GM21360 (cell line): ENCODE measurements at regions not wholly inside any gene's neighbourhood (a gene's known extent, or its start where the extent isn't known, plus 50 kb on each side); places are given as distances from the start of the nearest gene placed in this dataset.
A peak's percentile ranks its signal among the peaks of the same experiment; 100 is the strongest.

Source experiments
- ATAC-seq: cut with Tn5 transposase; IDR thresholded peaks from one replicate; pipeline ENCODE4 v1.9.1; 2021; ENCODE audit warnings: mild to moderate bottlenecking, moderate library complexity; ENCODE audit not compliant: unreplicated experiment

DNA sequence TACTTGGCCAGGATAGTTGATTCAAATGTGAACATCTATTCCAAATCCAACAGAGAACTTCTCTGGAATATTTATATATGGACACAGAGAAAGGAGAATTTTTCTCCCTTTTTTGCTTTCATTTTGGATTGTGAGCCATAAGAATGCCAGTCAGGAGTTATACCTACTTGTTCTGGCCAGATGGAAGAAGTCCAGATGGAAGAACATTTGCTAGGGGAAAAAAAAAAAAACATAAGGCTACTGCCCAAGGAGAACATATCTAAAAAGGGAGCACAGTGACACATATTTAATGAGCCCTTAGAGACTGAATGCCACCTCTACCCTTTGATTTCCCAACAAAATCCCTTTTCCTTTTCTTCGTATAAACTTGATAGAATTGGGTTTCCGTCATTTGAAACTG, 61.7 kb upstream of the PPP2R2B start:
- ATAC-seq, result no peak

DNA sequence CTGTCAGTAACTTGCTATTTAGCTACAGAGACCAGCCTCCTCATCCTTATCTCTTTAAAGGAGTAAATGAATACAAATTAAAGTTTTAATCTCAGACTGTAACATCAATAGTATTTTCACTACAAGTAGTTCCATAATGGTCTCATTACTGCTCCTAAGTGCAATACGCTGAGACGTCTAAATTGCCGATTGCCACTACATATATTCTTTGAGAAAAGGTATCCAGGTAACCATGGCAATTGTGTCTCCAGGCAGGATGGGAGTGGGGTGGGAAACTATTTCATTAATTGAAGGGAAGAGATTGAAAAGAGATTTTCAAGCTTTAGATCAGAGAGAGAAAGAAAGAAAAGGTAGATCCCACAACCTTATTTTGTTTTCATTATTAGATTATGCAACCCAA, 65.5 kb upstream of the PPP2R2B start:
- ATAC-seq, result no peak

DNA sequence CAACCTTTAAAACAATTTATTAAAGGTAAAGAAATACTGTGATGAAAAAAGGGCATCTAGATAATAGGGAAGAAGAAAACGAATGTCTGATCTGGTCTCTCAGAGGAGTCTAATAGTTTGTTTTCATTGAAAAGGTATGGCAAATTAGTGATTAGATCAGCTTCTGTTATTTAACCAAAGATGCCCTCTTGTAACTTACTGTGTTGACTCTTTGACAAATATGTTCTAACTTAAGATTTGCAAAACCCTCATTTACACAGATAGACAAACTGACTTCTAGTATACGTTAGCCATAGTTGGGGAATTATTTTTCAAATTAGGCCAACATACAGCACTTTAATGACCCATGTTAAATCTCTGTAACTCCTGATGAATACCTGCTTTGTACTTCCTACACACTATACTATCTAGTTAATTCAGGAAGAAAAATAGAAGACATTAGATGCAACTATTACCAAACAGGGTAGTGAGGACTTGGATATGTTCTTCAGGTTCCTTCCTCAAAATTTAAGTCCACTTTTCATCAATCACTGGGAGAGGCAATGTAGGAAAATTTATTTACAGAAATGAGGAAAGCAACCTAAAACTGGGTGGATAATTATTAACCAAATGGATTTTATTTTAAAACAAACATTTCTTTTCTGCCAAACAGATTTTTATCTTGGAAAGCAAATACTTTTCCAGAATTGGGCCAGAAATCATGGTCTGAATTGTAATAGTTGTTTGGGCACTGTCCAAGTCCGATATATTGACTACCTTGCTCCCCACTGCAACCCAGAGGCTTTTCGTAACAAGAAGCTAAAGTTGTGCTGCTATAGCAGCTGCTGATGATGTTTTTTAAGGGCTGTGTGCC, 66.4 kb upstream of the PPP2R2B start:
- ATAC-seq, result no peak

DNA sequence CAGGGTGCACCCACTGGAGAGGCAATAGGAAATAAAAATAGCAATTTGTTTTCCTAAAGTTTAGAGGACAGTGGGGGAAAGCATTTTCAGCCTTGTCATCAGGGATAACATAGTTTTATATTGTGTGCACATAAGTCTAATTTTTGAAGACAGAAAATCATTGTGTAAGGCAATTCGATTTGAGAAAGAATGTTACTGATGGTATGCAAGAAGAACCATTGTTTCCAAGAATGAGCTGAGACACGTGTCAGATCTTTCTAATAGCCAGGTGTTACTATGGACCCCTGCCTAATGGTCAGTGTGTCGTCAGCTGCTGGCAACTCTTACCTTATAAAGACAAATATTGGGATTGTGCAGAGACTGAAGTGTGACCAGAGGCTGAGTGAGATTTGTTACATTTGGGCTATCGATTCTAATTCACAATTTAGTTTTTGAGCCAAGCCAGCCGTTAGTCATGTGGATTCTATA, 67.1 kb upstream of the PPP2R2B start:
- no peak for ATAC-seq

DNA sequence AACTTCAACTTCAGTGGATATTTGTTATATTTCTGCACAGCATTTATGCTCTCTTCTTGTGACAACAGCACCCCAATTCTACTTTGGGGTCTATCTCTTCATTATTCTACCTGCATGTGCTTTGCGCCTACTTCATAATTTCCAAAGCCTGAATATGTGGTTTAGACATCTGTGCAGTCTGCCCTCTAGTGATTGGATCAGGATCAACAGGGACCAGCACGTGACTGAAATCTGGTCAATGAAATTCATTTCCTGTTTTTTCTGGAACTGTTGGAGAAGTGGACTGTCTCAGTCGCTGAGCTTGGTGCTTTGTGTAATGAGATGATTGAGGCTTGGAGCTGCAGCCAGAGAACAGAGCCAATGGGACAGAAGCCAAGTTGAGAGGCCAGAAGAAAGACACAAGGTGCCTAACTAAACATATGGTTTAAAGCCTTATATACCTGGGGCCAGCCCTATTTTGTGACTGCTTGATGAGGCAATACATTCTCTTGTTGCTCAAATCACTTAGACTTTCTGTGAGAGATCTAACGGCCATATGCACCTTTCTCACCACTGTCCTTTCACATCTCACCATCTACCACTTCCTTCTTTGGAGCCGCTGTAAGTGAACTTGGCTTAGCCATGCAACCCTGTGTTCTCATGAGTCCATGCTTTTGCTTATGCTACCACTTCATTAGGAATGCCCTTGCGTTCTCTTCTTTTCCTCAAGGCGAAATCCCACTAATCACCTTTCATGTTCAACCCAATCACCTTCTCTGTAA, 68.8 kb upstream of the PPP2R2B start:
- no peak for ATAC-seq

DNA sequence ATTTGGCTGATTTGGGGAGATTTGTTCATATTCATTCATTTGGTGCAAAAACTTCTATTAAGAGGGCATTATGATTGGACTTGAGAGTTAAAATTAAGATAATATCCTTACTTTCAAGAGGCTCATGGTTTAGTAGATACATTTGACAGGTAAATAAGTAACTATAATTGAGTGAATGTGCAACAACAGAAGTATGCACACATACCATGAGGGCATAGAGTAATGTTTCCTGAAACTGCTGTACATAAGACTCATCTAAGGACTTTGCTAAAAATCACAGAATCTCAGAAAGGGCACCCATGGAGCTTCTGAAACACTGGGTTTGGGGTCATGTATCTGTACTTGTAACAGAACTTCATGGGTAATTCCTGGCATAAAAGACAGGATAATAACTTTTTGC, 70.1 kb upstream of the PPP2R2B start:
- no peak for ATAC-seq

DNA sequence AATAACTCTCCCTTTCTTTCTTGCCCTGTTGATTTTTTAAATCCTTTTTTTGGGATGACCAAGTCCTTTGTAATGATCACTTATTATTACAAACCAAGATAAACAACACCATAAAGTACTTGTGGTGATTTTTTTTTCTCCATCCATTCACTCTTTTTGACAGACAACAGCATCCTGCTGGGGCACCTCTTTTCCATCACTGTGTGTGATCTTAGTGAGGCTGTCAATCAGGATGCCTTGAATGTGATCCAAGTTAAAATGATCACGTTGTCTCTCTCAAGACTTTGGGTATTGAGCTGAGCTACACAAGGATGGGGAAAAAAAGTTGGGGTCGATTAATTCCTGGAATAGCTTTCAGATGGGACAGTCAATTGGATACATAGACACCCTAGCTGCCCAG, 73.6 kb upstream of the PPP2R2B start:
- ATAC-seq, result no peak

DNA sequence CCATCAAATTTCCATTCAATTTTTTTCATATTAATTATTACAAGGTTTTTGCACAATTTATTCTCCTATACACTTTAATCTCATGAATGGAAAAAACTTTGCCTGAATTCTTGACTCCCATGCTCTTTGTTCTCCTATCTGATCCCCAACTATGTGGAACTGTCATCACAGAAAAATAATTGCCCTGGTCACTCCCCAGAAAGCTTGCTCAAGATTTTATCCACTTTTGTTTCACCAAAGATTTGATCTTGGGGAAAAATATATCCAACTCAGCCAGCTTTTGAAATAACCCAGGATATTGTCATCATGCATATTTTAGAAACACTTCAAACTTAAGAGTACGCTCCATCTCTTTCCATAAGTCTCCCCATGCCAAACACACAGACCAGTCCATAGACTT, 77.7 kb upstream of the PPP2R2B start:
- ATAC-seq, result no peak

DNA sequence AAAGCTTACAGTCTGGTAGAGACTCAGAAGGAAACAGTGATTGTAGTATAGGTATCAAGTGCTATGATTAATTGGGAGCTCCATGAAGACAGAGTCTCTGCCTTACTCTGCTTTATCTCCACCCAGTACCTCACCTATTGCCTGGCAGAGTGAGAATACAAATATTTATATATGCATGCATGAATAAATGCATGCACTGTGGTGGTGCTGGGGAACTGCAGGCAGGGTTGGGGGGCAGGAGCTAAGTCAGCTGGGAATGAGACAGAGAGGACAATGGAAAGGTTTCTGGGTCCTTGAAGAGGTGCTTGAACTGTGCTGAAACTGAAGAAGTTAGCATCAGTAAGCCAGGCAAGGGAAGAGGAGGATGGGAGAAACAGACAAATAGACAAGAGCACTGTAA, 80.8 kb upstream of the PPP2R2B start:
- ATAC-seq, result no peak

DNA sequence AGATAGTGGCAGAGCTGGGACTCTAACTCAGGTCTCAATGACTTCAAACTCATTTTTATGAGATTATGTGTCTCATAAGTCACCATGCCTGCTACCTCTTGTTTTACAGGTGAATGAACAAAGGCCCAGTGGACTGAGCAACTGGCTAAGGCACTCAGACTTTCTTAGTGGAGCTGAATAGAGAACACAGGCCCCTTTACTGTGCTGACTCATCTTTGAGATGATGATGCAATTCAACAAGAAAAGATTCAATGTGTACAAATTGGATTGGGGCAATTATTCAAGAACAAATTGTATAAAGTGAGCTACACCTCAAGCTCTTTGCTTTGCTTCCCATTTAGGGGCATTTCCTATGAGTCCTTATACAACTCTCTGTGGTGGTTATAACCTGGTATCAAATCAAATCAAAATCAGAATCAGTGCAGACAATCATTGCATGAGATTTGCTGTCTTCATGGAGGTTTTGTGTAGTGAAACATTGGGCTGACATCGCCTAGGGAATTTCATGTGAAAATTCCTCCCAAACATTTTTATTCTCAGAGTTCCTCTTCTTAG, 84.3 kb upstream of the PPP2R2B start:
- ATAC-seq, result no peak

DNA sequence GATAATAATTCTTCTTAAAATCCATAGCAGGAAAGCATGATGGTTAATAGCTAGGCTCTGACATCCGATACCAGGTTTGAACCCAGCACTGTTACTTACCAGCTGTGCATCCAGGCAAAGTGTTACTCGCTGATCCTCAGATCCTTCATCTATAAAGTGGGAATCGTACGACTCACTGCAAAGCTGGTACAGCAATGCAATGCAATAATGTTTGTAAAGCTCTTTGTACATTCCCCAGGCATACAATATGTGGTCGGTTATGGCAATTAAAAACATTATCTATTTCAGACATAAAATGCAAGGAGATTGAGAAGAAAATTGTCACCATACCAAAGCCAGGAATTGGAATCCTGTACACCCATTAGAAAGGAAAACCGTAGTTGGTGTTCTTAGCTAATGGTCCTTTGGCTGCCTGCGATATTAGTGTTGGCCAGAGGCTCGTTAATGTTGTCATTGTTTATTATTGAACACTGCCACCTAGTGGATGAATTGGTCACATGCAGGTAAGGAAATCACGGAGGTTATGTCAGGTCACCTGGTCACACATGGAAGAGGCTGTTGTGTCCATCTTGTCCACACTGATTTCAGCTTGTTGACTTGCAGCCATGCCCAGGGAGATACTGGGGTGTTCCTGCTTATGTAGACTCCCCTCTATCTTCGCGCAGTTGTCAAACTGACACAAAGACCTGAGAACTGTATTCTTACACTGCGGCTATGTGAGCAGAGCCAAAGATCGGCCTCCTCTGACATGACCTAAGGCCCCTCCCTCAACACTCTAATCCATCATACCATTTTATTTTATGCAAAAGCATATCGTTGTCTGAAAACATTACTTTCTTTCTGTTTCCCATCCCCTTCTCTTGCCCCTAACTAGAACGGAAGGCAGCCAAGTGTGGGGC, 87.5 kb upstream of the PPP2R2B start:
- ATAC-seq, result peak; percentile 96

DNA sequence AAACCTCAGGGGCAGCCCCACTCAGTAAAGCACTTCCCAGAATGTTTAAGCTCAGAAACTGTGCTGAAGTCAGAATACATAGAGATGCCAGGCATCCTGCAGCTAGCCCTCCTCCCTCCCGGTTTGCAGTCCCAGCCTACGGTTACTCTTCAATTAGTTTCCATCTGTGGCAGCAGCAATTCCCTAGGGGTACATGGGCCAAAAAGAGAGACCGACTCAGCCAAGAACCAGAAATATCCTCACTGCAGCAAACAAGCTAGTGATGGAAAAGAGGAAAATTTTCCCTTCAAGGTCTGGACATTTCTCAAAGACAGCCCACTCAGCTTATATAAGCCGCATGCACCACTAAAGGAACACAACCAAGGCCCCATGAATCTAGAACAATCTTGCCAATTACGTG, 89.1 kb upstream of the PPP2R2B start:
- ATAC-seq, result no peak

DNA sequence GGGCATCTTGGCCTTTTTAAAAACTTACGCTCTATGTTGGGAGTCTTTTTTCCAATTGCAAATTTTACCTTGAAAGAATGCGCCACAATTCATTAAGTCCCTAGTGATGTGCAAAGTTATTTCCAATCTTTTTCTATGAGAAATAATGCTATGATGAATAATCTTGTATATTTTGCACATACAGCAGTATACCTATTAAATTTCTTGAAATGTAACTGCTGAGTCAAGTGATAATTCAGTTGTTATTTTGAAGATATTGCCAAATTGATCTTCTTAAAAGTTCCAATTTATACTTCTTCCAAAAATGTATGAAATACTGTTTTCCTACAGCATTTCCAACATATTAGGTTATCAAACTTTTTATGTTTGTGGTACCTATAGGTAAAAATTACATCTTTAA, 92.8 kb upstream of the PPP2R2B start:
- ATAC-seq, result no peak

DNA sequence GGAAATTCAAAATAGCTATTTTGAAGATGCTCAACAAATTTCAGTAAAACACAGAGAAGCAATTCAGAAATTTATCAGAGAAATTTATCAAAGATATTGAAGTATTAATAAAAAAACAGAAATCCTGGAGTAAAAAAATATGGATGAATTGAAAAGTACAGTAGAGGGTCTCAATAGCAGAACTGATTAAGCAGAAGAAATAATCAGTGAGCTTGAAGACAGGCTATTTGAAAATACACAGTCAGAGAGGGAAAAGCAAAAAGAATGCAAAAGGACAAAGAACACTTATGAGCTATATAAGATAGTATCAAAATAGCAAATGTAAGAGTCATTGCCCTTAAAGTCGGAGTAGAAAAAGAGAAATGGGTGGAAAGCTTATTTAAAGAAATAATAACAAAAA, 107.9 kb upstream of the PPP2R2B start:
- ATAC-seq, result no peak

DNA sequence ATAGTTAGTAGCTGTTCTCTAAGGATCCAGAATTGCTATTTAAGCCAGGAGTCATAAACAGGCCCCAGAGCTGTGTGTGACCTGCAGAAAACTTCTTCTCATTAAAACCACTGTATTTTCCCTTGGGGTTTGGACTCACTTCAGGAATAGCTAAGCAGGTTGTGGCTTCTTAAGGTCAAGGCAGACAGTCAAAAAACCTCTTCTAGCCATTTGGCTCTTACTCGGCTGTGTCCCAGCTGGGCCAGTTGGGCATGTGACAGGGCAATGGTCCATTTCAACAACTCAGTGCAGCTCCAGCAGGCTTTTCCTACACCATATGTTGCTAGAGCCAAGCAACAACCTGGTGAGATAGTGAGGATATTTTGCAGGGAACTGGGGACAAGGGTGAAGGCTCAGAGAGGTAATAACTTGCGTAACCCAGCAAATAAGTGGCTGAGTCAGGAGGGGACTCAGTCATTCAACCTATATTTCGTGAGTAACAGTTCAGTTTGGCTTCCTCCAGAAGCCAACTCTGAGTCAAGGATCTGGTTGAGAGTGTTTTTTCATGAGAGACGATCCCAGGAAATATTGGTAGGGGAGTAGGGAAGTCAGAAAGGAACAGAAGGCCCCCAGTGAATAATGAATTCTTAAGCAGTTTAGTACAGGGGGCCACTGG, 115.4 kb upstream of the PPP2R2B start:
- ATAC-seq, result no peak

DNA sequence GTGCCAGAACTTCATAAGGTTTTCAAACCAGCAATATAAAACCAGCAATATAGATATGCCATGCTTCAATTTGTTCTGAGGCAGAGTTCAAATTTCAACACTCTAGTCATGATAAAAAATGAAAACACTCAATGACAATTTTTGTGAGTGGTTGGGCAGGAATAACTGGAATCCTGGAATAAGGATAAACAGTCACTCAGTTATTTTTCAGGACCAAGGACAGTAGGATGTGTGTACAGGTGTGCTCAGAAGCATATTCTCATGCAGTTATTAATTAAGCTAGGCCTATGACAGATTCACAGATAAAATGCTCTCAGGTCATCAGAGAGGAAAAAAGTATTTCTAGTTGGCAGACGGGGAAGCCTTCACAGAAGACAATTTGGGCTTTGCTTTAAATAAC, 117.3 kb upstream of the PPP2R2B start:
- ATAC-seq, result no peak

DNA sequence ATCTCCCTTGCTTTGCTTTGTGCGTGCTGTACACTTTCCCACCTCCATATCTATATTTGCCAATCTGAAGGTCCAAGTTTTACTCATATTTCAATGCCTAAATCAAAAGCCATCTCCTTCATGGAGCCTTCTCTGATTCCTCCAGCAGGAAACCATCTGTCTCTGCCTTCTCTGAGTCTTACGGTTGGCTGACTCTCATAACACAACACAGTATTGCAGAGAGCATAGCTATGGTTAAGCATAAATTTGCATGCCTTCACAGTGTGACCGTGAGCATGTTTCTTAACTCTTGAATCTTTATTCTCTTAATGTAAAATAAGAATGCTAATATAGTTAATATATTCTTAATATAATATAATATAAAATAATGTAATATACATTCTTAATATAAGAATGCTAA, 136.8 kb upstream of the PPP2R2B start:
- no peak for ATAC-seq

DNA sequence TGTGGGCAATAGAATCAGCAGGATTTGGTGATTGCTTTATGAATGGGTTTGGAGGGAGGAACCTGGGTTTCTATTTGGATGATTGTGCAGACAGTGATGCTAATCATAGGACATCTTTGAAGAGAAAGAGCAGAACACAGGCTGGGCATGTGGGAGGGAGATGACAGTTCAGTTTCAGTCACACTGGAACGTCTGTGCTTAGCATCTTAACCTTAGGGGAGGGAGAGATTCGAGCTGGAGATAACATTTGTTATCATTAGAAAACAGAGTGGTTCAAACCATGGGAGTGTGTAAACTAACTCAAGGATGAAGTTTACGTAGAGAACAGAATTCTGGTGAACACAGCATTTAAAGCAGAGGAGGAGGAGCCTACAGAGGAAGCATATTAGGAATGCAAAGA, 138.6 kb upstream of the PPP2R2B start:
- no peak for ATAC-seq

DNA sequence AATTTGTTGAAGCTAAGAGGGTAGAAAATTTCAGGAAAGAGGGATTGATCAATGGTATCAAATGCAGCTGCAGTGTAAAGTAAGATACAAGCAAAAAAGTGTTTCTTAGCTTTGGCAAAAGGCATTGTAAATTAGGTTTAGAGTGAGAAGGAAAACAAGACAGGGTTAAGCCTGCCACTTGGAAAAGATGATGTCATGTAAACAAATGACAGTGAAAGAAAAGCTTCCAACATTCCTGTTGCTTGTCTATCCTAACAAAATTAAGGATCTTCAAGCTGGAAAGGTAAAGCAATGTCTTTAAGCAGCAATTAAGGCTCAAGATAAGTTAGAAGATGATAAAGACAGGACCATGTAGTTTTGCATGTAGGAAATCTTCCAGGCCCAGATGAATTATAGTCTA, 139.1 kb upstream of the PPP2R2B start:
- ATAC-seq, result no peak

DNA sequence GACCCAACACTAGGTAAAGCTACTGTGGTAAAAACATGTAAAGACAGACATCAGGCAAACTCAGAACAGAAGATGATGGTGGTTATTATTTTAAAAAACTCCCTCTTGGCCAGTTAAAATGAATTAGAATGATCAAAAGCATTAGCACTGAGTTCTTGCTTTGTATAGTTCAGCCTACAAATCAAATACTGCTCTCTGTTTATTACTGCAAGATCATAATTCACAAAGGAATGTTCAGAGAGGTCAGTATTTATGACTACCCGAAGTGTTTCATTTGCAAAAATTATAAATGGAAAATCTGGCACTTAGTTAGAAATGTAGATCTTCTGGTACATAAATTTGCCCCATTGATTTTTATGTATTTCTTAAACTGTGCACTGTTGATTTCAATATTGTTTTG, 140.3 kb upstream of the PPP2R2B start:
- ATAC-seq, result no peak
